Esophagus muscularis mucosa (tissue), 4 donors: ENCODE measurements at regions not wholly inside any gene's neighbourhood (a gene's known extent, or its start where the extent isn't known, plus 50 kb on each side); places are given as distances from the start of the nearest gene placed in this dataset.

Source experiments
- DNase-seq: peaks from one replicate; pipeline ENCODE4 v3.0.0-alpha.2; 2017; ENCODE audit errors: extremely low spot score
- H3K27ac ChIP-seq, 4 donors: fragments of 200-600 bp; sonication (generic); replicated peaks in 1 of 4; 1 replicate in 3 of 4; 2 replicates in 1 of 4; pipeline ENCODE4 v1.5.1; 2016 to 2019; ENCODE audit warnings: mild to moderate bottlenecking in 1 of 4
- H3K27me3 ChIP-seq, 4 donors: fragments of 200-600 bp; sonication (generic); one replicate each; pipeline versions ENCODE4 v1.5.1 to v1.6.0; 2016 to 2019
- H3K36me3 ChIP-seq, 4 donors: fragments of 200-600 bp; sonication (generic); one replicate each; pipeline ENCODE4 v1.5.1; 2016 to 2019
- H3K4me1 ChIP-seq, 4 donors: fragments of 200-600 bp; sonication (generic); one replicate each; pipeline ENCODE4 v1.5.1; 2016 to 2019
- H3K4me3 ChIP-seq, 4 donors: fragments of 200-600 bp; sonication (generic); 1 replicate in 2 of 4; 2 replicates in 2 of 4; pipeline ENCODE4 v1.5.1; 2016 to 2019; ENCODE audit warnings: mild to moderate bottlenecking in 4 of 4, moderate library complexity in 1 of 4
- H3K9me3 ChIP-seq, 4 donors: fragments of 200-600 bp; sonication (generic); 1 replicate in 3 of 4; 2 replicates in 1 of 4; pipeline ENCODE4 v1.5.1; 2016 to 2019
- EP300 ChIP-seq: sonication (generic); formaldehyde crosslinking; IDR thresholded peaks from one replicate; pipeline ENCODE4 v1.6.1; 2017; ENCODE audit warnings: antibody characterized with exemption
- POLR2A ChIP-seq: fragments of 450-650 bp; IDR thresholded peaks from one replicate; pipeline ENCODE4 v1.6.1; 2017; ENCODE audit warnings: antibody characterized with exemption, moderate library complexity, mild to moderate bottlenecking, low read depth
- POLR2AphosphoS5 ChIP-seq, 2 donors: sonication (generic); formaldehyde crosslinking; IDR thresholded peaks; one replicate each; pipeline ENCODE4 v1.6.1; 2017; ENCODE audit warnings: antibody characterized with exemption in 2 of 2
- WGBS: methylation state at CpG from one replicate; pipeline ENCODE4 v1.1.5; 2018; 5-methylcytosine and 5-hydroxymethylcytosine counted together
- intact Hi-C: fragments of 100-400 bp; cut with DNase I; formaldehyde crosslinking; loops from one replicate; pipeline ENCODE4 v1.15.1; 2023
- TF ChIP-seq, protein P1 (sequence below), 3 experiments: fragments of 200-600 bp in 2 of 3; fragments of 450-650 bp in 1 of 3; sonication (generic) in 2 of 3; IDR thresholded peaks; one replicate each; pipeline ENCODE4 v1.5.1; 2017 to 2019; ENCODE audit warnings: antibody characterized with exemption in 3 of 3, mild to moderate bottlenecking in 2 of 3, moderate library complexity in 1 of 3

DNA sequence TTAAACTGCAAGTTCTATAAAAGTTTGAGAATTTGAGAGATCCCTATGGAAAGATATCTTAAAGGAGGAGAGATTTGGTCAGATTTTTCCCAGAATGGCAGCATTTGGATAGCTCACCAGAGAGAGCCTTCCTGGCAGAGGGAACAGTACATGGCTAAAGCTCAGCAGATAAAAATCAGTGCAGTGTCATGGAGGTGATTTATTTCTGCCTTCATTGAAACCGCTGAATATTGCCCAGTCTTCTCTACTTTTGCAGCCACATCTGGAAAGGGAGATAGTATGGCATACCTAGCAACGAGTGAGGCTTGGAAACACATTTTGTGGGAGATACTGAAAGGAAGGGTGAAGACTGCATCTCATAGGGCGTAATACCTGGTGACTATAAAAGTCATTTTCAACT is 155.2 kb downstream of the RFC3 start:
- Histone ChIP-seq H3K36me3 (no peaks in the 10 kb centered on the region), H3K9me3 (no peaks in the 10 kb centered on the region), H3K4me1 (peaks cover 0 to 6% (median 0%) of the 10 kb centered on the region in 4 donors), H3K27me3 (no peaks in the 10 kb centered on the region), H3K27ac (no peak overlapping the region), H3K4me3 (no peak overlapping the region)
- no peak for TF ChIP-seq EP300
- no peak for TF ChIP-seq POLR2AphosphoS5 (IDR thresholded peaks at IDR 0.05)
- no peak for TF ChIP-seq POLR2A
- TF ChIP-seq, protein P1, sequence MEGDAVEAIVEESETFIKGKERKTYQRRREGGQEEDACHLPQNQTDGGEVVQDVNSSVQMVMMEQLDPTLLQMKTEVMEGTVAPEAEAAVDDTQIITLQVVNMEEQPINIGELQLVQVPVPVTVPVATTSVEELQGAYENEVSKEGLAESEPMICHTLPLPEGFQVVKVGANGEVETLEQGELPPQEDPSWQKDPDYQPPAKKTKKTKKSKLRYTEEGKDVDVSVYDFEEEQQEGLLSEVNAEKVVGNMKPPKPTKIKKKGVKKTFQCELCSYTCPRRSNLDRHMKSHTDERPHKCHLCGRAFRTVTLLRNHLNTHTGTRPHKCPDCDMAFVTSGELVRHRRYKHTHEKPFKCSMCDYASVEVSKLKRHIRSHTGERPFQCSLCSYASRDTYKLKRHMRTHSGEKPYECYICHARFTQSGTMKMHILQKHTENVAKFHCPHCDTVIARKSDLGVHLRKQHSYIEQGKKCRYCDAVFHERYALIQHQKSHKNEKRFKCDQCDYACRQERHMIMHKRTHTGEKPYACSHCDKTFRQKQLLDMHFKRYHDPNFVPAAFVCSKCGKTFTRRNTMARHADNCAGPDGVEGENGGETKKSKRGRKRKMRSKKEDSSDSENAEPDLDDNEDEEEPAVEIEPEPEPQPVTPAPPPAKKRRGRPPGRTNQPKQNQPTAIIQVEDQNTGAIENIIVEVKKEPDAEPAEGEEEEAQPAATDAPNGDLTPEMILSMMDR (IDR thresholded peaks at IDR 0.05): no peak
- no peak for DNase-seq
- intact Hi-C loops: no loop called here
- WGBS: 92% methylated on average over 3 of the region's 3 CpGs

GRCh38 chr13:33976965-33977364 is 159.0 kb downstream of the RFC3 start:
- 92% methylated on average over 4 of the region's 4 CpGs for WGBS
- Histone ChIP-seq H3K36me3 (no peaks in the 10 kb centered on the region), H3K4me1 (no peaks in the 10 kb centered on the region), H3K9me3 (no peaks in the 10 kb centered on the region), H3K27ac (no peak overlapping the region), H3K4me3 (no peak overlapping the region), H3K27me3 (no peaks in the 10 kb centered on the region)
- intact Hi-C loops: no loop called here
- DNase-seq: no peak
- TF ChIP-seq, protein P1 (IDR thresholded peaks at IDR 0.05): no peak
- TF ChIP-seq POLR2A (no peak), EP300 (no peak), POLR2AphosphoS5 (IDR thresholded peaks at IDR 0.05) (no peak)

DNA sequence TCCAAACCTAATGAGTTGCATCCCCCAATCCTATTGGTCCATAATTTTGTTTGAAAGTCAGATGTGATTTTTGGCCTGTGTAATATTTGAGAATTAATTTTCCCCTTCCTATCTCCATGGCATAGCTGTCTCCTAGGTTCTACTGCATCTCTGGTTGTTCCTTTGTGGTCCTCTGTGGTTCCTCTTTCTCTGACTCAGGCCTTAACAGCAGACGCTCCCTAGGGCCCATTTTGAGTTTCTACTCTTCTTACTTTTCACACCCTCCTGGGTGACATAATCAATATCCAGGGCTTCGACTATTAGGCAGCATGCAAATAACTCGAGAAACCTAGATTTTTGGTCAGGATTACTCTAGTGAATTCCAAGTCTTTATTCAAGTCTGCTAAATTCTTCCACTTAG is 160.7 kb downstream of the RFC3 start:
- intact Hi-C loops: no loop called here
- 64% methylated on average over 3 of the region's 3 CpGs for WGBS
- H3K27ac ChIP-seq: no peak overlapping the region
- H3K4me1 ChIP-seq: no peaks in the 10 kb centered on the region
- H3K36me3 ChIP-seq: no peaks in the 10 kb centered on the region
- no peaks in the 10 kb centered on the region for H3K27me3 ChIP-seq
- H3K4me3 ChIP-seq: no peak overlapping the region
- no peaks in the 10 kb centered on the region for H3K9me3 ChIP-seq
- TF ChIP-seq, protein P1 (IDR thresholded peaks at IDR 0.05): no peak
- no peak for TF ChIP-seq POLR2AphosphoS5 (IDR thresholded peaks at IDR 0.05)
- TF ChIP-seq EP300: no peak
- TF ChIP-seq POLR2A: no peak
- DNase-seq: no peak

DNA sequence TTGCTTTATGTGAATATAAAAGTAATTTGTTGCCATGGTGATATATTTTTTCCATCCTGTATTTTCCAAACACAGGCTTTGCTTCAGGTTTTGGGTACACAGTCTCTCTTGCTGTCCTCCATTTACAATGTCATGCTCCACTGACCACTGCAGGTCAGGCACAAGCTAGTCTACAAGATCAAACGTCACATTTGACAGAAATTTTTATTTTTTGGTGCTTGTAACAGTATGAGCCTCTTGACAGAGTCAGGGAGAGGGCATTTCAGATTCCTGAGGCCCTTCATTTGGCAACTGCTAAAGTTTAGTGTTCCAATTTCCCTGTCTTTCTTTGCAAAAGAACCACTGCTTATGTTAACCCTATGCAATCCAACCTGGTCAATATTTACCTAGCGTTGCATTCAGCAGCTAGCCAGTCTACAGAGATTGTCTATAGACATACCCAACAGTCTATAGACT is 175.0 kb downstream of the RFC3 start:
- no peak overlapping the region for H3K4me3 ChIP-seq
- no peaks in the 10 kb centered on the region for H3K9me3 ChIP-seq
- no peaks in the 10 kb centered on the region for H3K36me3 ChIP-seq
- intact Hi-C loops: no loop called here
- H3K27ac ChIP-seq: no peak overlapping the region
- TF ChIP-seq POLR2A (no peak), POLR2AphosphoS5 (IDR thresholded peaks at IDR 0.05) (no peak), EP300 (no peak)
- TF ChIP-seq, protein P1 (IDR thresholded peaks at IDR 0.05): no peak
- 63% methylated on average over 2 of the region's 2 CpGs for WGBS
- DNase-seq: no peak
- H3K4me1 ChIP-seq: peaks cover 3 to 14% (median 10%) of the 10 kb centered on the region in 4 donors
- H3K27me3 ChIP-seq: no peaks in the 10 kb centered on the region

GRCh38 chr13:33994198-33994597 is 176.2 kb downstream of the RFC3 start:
- Histone ChIP-seq H3K4me1 (peaks cover 3 to 14% (median 10%) of the 10 kb centered on the region in 4 donors), H3K27ac (no peak overlapping the region), H3K9me3 (no peaks in the 10 kb centered on the region), H3K4me3 (no peak overlapping the region), H3K27me3 (no peaks in the 10 kb centered on the region), H3K36me3 (no peaks in the 10 kb centered on the region)
- 97% methylated on average over 3 of the region's 3 CpGs for WGBS
- DNase-seq: no peak
- intact Hi-C loops: no loop called here
- TF ChIP-seq EP300: no peak
- no peak for TF ChIP-seq POLR2A
- no peak for TF ChIP-seq POLR2AphosphoS5 (IDR thresholded peaks at IDR 0.05)
- TF ChIP-seq, protein P1 (IDR thresholded peaks at IDR 0.05): no peak
